Endometrium (tissue), 2 donors: ENCODE measurements at regions not wholly inside any gene's neighbourhood (a gene's known extent, or its start where the extent isn't known, plus 50 kb on each side); places are given as distances from the start of the nearest gene placed in this dataset.

Experiments used
- FAIRE-seq: peaks from 2 replicates; lab custom pipeline; 2012; peaks lifted over from hg19 to GRCh38; lab: Jason Lieb, UNC
- donor health status: control.
- donor health status: control.

DNA sequence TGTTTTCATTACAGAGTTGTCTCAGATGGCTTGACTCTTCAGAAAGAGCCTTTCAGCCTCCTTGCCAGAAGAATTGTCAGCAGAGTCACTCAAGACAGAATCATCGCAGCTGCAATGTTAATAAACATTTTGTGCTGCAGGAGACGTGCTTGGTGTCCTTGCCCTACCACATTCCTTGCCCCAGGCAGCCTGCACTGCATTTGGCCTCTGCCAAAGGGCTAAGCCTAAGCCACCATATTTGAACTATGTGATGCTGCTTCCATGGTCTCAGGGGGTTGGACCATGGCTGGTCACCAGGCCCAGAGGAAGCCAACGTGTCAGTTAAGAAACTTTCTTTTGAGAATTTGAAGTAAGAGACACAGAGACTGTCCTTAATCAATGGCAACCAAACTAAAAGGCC lies 145.4 kb downstream of the ACTL7B start:
- no peak for FAIRE-seq

DNA sequence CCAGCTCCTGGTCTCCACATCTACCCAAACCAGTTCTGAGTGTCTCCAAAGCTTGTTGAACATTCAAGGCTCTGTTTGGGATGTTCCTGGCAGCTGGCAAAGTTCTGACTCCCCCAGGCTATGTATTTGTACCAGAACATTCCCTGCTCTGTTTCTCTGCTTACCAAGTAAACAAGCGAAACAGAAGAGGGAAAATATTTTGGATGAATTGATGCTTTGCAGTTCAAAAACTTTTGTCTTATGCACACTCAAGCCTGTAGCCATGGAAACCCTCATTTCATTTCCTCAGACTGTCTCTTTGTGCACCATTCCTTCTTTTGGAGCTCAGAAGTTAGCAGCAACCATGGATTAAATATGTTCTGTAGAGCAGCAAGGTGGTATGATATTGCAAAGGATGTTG lies 145.8 kb downstream of the ACTL7B start:
- no peak for FAIRE-seq

DNA sequence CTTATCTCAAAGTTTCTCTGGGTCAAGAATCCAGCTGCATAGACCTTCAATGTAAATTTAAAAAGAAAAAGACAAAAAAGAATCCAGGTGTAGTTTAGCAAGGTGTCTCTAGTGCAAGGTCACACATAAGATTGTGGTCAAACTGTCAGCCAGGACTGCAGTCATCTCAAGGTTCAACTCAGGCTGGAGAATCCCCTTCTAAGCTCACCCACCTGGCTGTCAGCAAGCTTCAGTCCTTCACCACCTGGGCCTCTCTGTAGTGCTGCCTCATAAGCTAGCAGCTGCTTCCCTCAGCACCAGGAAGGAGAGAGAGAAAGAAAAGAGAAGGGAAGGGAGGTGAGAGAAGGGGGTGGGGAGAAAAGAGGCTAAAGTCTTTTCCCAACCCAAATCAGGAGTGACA lies 146.7 kb downstream of the ACTL7B start:
- FAIRE-seq = no peak

DNA sequence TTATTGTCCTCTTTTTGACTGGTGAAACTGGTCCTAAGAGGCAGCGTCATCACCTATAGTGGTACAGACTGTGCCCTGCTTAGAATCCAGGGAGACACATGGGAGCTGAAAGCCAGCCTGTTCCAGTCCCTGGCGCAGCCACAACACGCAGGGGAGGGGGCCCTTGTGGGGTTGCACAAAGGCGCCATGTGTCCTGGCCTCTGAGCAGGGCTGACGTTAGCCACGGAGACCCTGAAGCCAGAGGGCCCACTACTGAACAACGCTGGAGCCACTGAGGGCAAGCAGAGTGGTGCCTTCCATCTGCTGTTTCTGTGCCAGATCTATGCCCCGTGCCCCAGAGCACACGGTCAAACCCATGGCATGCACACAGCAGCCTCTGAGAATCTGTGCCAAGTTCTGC lies 147.3 kb downstream of the ACTL7B start:
- FAIRE-seq = no peak

DNA sequence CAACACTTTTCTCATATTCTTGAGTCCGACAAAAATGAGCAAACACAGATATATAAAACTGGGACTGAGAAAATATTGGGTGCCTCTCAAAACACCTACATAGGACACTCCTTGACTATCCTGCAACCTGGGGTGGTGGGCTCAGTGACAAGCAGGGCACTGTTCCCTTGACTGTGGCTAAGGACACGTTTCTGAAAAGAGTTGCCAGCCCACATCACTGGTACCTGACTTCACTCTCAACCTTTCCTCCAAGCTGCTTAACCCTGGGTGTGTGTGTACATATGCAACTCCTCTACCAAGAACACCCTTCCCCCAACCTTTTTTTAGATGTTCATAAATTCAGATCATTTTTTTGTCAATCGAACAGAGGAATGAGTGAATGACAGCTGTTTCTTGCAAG lies 148.7 kb downstream of the ACTL7B start:
- FAIRE-seq = no peak

DNA sequence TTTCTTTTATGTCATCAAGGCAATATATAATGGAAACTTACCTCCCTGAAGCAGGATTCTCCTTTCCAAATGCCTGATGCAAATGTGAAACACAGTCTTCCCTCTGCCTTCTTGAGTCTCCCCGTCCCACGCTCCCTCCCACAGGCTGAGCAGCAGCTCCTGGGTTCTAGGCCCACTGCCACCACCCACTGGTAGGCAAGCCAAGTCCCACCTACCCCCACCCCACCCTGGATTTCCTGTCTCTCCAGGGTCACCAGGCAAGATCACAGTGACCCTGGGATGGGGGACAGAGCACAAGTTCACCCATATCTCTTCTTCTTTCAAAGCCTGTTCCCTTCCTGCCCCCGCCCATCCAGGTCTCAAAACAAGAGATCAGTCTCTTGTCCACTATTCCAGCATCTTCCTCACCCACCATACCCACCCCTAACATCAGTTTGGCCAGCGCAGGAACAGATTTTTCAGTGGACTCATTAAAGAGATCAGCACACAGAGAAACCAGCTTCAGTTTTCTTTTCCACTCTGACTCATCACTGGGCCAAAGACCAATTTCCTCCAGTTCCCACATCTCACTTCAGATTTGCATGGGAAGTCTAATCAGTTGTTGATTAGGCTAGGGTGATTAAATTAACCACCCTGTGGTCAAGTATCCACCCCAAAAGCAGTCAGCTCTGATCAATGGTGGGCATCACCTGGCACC lies 151.5 kb downstream of the ACTL7B start:
- FAIRE-seq = no peak

DNA sequence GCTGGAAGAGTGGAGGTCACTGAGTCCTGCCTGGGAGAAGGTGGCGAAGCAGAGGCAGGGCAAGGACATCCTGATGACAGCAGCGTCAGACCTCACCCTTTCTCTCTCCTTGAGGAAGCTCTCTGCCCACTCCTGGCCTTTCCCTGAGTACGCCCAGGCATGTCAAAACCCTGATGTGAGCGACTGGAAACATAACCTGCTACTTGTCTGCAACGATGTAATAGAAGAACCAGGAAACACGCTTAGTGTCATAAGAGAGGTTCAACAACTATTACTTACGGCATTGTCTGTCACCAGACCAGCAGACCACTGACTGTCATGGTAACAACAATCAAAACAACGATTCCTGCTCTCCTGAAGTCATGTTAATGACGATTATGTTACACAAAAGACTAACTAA lies 152.4 kb downstream of the ACTL7B start:
- no peak for FAIRE-seq

DNA sequence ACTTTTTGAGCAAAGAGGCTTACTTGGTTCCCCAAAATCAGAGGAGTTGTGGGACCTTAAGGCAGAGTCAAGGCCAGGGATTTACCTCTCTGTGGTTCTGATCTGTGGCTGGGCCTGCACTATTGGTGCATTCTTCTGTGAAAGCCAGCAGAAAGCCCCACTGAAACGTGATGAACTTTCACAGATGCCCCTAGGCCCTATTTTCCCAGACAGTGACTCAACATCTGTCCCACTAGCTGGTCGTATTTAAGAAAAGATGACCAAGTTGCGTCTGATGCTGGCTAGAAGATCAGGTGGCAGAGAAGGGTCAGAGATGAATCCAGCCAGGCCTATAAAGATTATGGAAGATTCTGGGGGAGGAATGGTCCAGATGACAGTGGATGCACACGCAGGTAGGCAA lies 153.1 kb downstream of the ACTL7B start:
- no peak for FAIRE-seq

DNA sequence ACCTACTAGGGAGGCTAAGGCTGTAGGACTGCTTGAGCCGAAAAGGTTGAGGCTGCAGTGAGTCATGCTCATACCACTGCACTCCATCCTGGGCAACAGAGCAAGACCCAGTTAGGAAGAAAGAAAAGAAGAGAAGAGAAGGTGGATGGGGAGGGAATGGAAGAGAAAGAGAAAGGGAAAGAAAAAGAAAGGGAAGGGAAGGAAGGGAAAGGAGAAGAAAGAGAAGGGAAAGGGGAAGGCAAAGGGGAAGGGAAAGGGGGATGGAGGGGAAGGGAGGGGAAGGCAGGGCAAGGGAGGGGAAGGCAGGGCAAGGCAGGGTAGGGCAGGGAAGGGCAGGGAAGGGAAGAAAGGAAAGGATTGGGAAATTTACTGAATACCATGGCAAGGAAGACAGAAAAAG lies 157.0 kb downstream of the ACTL7B start:
- FAIRE-seq = no peak

DNA sequence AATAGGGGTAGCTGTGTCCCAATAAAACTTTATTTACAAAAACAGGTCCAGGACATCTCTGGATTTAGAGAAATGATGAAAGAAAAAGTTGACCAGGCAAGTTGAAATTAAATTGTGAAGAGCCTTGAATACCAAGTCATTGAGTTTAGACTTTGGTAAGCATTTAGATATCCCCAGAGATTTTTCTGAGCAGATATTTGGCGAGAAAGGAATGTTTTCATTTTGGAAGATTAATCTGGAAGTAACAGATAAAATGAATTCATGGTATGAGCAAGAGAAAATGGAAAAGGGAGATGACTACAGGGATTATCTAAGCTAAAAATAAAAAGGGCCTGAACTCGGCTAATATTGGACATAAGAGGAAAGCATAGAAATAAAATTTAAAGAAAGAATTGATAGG lies 157.6 kb downstream of the ACTL7B start:
- no peak for FAIRE-seq

DNA sequence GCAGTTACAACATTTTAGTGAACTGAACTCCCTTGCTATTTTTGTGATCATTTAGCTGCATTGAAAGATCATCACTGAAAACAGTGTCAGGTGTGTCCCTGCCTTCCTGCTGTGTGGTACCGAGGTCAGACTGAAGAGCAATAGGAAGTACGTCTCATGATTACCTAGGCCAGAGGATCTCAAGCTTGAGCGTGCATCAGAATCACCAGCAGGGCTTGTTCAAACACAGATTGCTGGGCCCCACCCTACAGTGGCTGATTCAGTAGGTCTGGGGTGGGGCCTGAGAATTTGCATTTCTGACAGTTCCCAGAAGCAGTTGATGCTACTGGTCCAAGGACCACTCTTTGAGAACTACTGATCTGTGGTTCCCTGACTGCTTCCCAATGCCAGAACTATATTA lies 159.6 kb downstream of the ACTL7B start:
- FAIRE-seq = no peak

DNA sequence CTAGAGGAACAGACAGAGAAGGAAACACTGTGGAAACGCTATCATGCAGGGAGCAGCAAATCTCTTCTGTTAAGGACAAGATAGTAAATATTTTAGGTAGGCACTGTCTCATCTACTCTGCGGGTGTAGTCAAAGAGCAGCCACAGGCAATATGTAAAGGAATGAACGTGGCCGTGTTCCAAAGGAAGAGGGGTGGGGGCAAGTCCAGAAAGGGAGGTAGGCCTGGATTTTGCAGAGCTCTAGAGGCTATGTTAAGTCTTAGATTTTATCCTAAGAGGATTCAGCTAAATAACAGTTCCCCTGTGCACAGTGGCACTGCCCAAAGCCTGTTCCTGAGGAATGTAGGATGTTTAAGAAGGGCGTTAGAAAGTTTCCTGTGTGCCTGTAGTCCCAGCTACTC lies 161.6 kb downstream of the ACTL7B start:
- FAIRE-seq = no peak

DNA sequence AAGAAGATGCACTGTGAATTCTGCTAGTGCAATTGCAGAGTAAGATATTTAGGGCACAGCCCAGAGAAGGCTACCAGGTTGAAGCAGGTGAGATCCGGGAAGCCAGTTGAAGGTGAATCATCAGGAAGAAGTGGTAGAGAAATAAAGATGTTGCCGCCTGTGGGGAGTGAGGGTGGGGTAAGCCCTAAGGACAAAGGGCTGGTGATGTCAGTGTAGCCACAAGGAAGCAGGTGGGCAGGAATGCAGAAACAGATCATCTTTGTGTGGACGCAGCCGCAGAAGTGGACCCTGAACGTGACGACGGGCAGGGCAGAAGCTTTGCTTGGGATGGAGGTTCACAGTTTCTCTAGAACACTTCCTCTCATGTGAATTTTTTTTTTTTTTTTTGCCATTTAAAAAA lies 164.2 kb downstream of the ACTL7B start:
- FAIRE-seq = no peak

DNA sequence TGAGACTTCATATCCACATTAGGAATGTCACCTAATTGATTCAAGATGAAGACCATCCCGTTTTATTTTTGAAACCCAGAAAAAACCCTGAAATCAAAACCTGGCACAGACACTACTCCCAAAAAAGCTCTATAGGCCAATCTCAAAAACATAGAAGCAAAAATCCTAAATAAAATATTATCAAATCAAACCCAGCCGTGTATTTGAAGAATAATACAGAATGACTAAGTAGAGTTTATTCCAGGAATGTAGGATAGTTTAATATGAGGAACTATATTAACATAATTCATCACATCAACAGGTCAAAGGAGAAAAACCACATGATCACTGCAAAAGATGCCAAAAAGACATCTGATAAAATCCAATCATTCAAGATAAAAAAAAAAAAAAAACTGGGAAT lies 167.1 kb downstream of the ACTL7B start:
- FAIRE-seq = no peak

DNA sequence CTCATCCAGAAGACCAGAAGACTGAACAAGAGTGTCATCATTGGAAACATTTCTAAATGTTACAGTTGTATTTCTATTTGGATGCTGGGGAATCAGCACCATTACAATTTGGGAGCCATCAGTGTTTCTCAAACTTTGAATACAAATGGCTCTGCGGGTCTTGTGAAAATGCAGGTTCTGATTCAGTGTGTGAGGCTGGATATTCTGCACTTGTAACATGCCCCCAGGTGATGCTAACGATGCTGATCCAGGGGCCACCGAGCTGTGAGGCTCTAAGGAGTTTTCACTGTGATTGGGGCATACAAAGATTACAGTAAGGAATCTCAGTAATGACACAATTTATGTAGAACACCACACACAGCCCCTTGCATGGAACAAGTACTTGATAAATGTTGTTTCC lies 167.7 kb downstream of the ACTL7B start:
- FAIRE-seq = no peak

DNA sequence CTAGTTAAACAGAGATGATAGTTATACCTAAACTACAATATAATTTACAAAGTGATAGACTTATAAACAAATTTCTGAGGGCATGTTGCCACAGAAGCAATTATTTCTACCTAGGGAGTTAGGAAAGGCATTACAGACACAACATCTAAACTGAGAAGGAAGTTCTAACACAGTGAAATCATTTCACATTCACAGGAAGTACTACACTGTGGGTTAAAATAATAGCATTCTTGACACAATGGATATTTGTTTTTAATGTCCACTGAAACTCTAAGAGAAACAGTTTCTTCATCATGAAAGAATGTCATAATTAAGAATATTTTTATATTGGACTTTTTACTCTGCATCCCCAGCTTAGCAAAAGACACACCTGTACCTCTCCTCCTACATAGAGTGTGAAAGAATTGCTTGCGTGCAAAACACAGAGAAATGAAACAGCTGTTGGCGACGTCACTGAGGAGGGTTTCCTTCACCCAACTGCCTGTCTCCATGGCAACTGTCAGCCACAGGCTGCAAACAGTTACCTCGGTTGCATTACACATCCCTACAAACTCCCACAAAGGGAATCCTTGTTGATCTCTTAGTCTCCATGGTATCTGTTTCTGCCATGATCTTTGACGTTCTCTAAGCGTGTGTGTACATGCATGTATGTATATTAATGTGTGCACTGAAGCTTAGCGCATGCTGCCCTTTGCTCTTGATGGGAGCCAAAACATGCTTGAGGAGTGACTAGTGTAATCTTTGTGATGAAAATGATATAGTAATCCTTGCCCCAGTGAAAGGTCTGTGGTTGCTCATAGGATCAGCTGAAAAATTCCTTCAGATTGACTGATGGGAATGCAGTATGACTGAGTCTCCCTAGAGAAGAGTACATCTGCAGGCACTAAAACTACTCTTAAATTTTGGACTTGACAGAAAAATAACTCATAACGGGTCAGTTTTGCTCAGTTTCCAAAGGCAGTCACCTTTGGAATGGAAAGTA lies 168.5 kb downstream of the ACTL7B start:
- no peak for FAIRE-seq

DNA sequence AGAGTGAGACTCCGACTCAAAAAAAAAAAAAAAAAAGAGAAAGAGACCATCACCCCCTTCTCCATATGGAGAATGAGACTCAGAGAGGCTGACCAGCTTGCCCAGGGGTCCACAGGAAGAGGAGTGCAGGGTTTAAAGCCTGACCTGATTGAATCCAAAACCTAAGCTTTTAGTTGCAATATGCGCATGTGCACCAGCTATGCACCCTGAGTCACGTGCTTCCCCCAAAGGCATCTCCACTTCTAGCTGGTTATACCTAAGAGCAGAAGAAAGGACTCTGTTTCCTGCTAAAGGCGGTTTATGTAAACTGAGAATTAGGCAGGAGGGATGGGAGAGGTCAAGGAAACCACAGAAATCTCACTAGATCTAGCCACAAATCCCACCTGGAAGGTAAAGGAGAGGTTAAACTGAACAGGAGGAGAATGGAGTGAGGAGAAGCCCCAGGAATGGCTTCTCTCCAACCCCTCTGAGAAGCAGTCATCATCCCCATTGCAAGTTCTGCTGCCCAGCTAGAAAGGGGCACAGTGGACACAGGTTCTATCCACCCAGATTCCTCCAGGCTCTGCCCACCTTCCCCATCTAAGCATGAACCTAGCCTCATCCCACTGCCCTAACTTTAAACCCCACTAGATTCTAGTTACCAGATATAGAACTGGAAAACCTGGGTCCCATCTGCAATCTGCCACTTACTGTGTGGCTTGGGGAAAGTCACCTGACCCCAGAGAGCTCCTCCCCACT lies 171.3 kb downstream of the ACTL7B start:
- no peak for FAIRE-seq

DNA sequence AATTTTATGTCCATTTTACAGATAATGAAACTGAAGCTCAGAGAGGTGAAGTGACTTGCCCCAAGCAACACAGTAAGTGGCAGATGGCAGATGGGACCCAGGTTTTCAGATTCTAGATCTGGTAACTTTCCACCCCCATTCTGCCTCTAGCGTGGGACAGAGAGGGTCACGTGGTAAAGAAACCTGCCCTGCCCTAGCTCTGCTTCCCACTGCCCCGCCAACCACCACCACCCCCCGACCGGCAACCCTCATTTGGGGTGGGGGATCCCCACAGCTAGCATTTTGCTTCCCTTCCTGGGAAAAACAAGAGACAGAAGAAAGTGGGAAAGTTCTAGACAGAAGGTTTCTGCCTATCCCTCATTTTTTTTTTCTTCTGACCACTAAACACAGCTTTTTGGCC lies 172.5 kb downstream of the ACTL7B start:
- FAIRE-seq = no peak

DNA sequence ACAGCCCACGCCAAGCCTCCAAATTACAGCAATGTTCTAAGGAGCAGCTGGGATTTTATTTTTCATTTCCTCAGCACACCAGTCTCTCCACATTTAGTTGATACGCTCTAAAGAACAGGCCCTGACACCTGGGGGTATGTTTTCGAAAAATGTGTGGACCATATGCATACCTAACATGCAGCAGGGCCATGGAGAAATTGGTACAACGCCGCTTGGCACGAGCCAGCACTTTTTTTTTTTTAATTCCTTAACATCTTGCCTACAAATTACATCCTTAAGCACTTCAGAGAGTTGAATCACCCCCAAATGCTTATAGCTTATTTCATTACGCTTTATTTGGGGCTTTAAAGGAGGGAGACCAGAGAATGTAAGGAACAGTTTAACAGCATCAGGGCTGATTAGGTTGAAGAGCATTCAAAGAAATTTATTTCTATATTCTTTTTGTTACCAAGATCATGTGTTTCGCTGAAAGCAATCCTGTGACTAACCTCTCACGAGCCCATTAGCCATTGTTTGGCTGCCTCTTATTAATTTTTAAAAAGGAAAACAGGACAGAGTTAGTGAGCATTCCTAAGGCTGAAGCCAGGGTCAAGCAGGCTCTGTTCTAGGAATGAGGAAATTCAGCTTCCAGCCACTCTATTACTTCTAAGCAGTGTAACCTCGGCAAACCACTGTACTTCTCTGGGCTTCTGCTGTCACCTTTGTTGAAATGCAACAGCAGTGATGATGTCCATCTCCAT lies 173.8 kb downstream of the ACTL7B start:
- FAIRE-seq = no peak

DNA sequence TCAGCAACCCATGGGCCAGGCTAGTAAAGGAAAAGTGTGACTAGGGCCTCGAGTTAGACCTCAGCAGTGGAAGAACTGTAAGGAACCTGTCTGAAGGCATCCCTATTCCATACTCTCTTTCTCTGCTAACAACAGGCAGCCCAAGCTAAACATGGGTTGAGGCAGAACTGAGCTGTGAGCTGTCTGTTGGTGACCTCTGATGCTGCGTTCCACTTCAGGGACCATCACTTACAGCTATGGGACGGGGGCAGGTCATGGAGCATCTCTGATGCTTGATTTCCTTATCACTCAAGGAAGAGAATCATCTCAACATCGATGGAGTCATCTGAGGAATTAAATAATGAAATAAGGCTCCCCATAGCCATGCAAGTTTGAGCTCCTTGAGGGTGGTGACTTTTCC lies 174.8 kb downstream of the ACTL7B start:
- no peak for FAIRE-seq

DNA sequence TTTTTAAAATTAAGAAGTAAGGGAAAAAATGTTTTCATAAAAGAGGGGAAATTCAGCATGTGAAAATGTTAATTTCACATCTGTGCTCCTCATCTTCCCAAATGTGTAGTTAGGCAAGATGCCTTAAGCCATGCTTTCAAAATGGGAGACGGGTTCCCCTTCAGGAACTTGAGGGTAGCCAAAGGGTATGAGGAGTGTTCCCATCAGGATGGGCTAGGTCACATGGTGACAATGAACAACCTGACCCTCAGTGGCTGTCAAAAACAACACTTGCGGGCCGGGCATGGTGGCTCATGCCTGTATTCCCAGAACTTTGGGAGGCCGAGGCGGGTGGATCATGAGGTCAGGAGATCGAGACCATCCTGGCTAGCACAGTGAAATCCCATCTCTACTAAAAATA lies 178.0 kb downstream of the ACTL7B start:
- FAIRE-seq = no peak

DNA sequence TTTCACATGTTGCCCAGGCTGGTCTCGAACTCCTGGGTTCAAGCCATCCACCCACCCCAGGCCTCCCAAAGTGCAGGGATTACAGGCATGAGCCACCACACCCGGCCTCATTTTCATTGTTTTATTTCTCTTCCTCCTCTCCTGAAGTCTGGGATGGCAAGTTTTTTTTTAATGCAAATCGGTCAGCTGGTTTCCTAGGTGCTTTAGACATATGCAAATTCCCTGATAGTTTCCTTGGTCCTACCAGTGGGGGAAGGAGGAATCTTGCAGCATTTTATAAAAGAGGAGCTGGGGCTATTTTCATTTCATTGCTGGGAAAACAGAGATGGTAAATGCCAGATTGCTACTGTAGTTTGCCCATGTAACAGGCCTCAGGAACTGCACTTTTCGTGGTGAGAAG lies 179.4 kb downstream of the ACTL7B start:
- no peak for FAIRE-seq
